GM23338 (cell line): ENCODE measurements at regions not wholly inside any gene's neighbourhood (a gene's known extent, or its start where the extent isn't known, plus 50 kb on each side); places are given as distances from the start of the nearest gene placed in this dataset.

Experiments
- ATAC-seq: fragments of 200-7000 bp; cut with Tn5 transposase; 3 replicates; pipeline ENCODE4 v1.9.1; 2020
- DNase-seq: peaks from one replicate; pipeline ENCODE4 v3.0.0-alpha.2; 2015; ENCODE audit warnings: low spot score
- H2AFZ ChIP-seq: fragments of 200-600 bp; sonication (generic); 2 replicates; pipeline ENCODE4 v1.8.0; 2016; ENCODE audit warnings: antibody characterized with exemption, mild to moderate bottlenecking, moderate library complexity
- H3F3A ChIP-seq: fragments of 200-600 bp; sonication (generic); replicated peaks from 2 replicates; pipeline ENCODE4 v1.8.0; 2017; ENCODE audit warnings: antibody characterized with exemption, mixed run types, low read depth
- H3K27ac ChIP-seq: fragments of 200-600 bp; sonication (generic); 2 replicates; pipeline ENCODE4 v1.6.1; 2016; ENCODE audit warnings: low read depth
- H3K27me3 ChIP-seq: fragments of 200-600 bp; sonication (generic); 2 replicates; pipeline ENCODE4 v1.8.0; 2016; ENCODE audit warnings: mild to moderate bottlenecking, mixed run types, moderate library complexity; ENCODE audit not compliant: insufficient read depth
- H3K36me3 ChIP-seq: fragments of 200-600 bp; sonication (generic); 2 replicates; pipeline ENCODE4 v1.8.0; 2016; ENCODE audit warnings: mild to moderate bottlenecking; ENCODE audit not compliant: insufficient read depth
- H3K4me1 ChIP-seq: fragments of 200-600 bp; sonication (generic); 2 replicates; pipeline ENCODE4 v1.8.0; 2016; ENCODE audit warnings: mild to moderate bottlenecking, moderate library complexity; ENCODE audit not compliant: insufficient read depth
- H3K4me2 ChIP-seq: fragments of 200-600 bp; sonication (generic); 2 replicates; pipeline ENCODE4 v1.7.1; 2017; ENCODE audit warnings: mixed run types
- H3K4me3 ChIP-seq: fragments of 200-600 bp; sonication (generic); 2 replicates; pipeline ENCODE4 v1.6.1; 2016; ENCODE audit warnings: mixed run types
- H3K79me2 ChIP-seq: fragments of 200-600 bp; sonication (generic); replicated peaks from 2 replicates; pipeline ENCODE4 v1.8.0; 2017; ENCODE audit warnings: mild to moderate bottlenecking; ENCODE audit not compliant: insufficient read depth
- H3K9me2 ChIP-seq: fragments of 200-600 bp; sonication (generic); 2 replicates; pipeline ENCODE4 v1.8.0; 2017; ENCODE audit not compliant: insufficient read depth
- H4K20me1 ChIP-seq: fragments of 200-600 bp; sonication (generic); replicated peaks from 2 replicates; pipeline ENCODE4 v1.8.0; 2017; ENCODE audit warnings: mild to moderate bottlenecking; ENCODE audit not compliant: insufficient read depth
- H3K27ac Mint-ChIP-seq: 2 replicates; pipeline ENCODE4 v1.8.0; 2020; ENCODE audit warnings: inconsistent platforms, mild to moderate bottlenecking, moderate library complexity, mixed read lengths
- H3K27me3 Mint-ChIP-seq: 3 replicates; pipeline ENCODE4 v1.8.0; 2022; ENCODE audit warnings: low read depth, mild to moderate bottlenecking, moderate library complexity, mixed read lengths, inconsistent platforms; ENCODE audit not compliant: insufficient read depth, poor library complexity
- H3K36me3 Mint-ChIP-seq: 3 replicates; pipeline ENCODE4 v1.8.0; 2021; ENCODE audit warnings: low read depth, mild to moderate bottlenecking, inconsistent platforms, moderate library complexity, mixed read lengths
- H3K4me1 Mint-ChIP-seq: 3 replicates; pipeline ENCODE4 v1.8.0; 2020; ENCODE audit warnings: mild to moderate bottlenecking, inconsistent platforms, mixed read lengths
- H3K4me3 Mint-ChIP-seq: 3 replicates; pipeline ENCODE4 v1.8.0; 2021; ENCODE audit warnings: moderate library complexity, mild to moderate bottlenecking, inconsistent platforms, mixed read lengths
- H3K9me3 Mint-ChIP-seq: 3 replicates; pipeline ENCODE4 v1.8.0; 2020; ENCODE audit warnings: moderate library complexity, mild to moderate bottlenecking, inconsistent platforms, mixed read lengths
- CTCF ChIP-seq, 2 experiments: fragments of 200-600 bp in 1 of 2; sonication (generic) in 1 of 2; conservative IDR thresholded peaks; 2 replicates each; pipeline versions ENCODE4 v1.5.1 to v1.6.1; 2016 to 2017; ENCODE audit warnings: antibody characterized with exemption in 2 of 2, low read depth in 2 of 2, mild to moderate bottlenecking in 2 of 2, moderate library complexity in 1 of 2
- ETS1 ChIP-seq: IDR thresholded peaks from 2 replicates; pipeline ENCODE4 v1.6.1; 2016; ENCODE audit warnings: antibody characterized with exemption
- EZH2 ChIP-seq: fragments of 200-600 bp; sonication (generic); IDR thresholded peaks from one replicate; pipeline ENCODE4 v1.8.0; 2017; ENCODE audit warnings: antibody characterized with exemption, mild to moderate bottlenecking, low read depth; ENCODE audit not compliant: unreplicated experiment
- EZH2phosphoT487 ChIP-seq: fragments of 200-600 bp; sonication (generic); IDR thresholded peaks from one replicate; pipeline ENCODE4 v1.8.1; 2018; ENCODE audit warnings: antibody characterized with exemption; ENCODE audit not compliant: unreplicated experiment
- JUNB ChIP-seq: IDR thresholded peaks from one replicate; pipeline ENCODE4 v1.6.1; 2016; ENCODE audit warnings: antibody characterized with exemption; ENCODE audit not compliant: unreplicated experiment
- NANOG ChIP-seq: IDR thresholded peaks from 2 replicates; pipeline ENCODE4 v1.6.1; 2016; ENCODE audit warnings: antibody characterized with exemption, borderline replicate concordance
- POLR2AphosphoS5 ChIP-seq: IDR thresholded peaks from 2 replicates; pipeline ENCODE4 v1.6.1; 2016; ENCODE audit warnings: antibody characterized with exemption, low read depth
- STAT1 ChIP-seq: IDR thresholded peaks from one replicate; pipeline ENCODE4 v1.6.1; 2016; ENCODE audit warnings: antibody characterized with exemption; ENCODE audit not compliant: unreplicated experiment
- ZNF114 ChIP-seq: fragments of 250-450 bp; sonication (Bioruptor Pico); IDR thresholded peaks from 2 replicates; pipeline ENCODE4 v1.5.0; 2020; ENCODE audit warnings: mild to moderate bottlenecking, moderate library complexity
- ZNF331 ChIP-seq: fragments of 250-450 bp; sonication (Bioruptor Pico); IDR thresholded peaks from 2 replicates; pipeline ENCODE4 v1.5.0; 2020; ENCODE audit warnings: low read depth, mild to moderate bottlenecking, moderate library complexity
- ZNF462 ChIP-seq: fragments of 250-450 bp; sonication (Bioruptor Pico); IDR thresholded peaks from 2 replicates; pipeline ENCODE4 v1.5.0; 2020; ENCODE audit warnings: mild to moderate bottlenecking, moderate library complexity

DNA sequence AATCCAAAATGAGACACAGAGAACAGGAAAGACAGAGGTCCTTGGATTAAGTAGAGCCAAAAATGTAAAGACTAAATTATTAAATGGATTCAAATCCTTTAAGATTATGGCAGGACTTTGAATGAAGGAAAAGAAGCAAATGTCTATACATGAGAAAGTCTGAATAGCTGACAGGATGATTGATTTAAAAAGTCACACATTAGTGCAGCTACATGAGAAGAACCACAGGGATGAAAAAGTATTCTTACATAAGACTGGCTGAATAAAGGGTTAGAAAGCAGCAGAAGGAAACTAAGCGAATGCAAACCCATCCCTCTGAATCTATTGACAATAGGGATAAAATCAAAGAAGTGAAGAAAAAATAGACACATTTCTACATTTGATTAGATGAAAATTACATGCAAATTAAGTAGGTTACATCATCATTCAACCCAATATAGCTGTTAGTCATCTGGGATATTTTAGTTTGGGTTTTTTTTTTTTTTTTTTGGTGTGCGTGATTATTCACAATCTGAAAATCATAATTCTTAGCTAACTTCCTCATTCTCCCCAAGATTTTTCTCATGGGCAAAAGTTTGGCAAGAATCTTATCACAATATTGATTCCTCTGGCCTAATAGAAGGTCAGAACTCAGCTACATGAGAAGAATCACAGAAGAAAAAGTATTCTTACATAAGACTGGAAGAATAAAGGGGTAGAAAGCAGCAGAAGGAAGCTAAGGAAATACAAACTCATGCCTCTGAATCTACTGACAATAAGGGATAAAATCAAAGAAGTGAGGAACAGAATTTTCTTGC, 845.4 kb downstream of the HACE1 start (continued):
- TF ChIP-seq ZNF462 (no peak), EZH2phosphoT487 (no peak), POLR2AphosphoS5 (no peak), STAT1 (no peak), ZNF114 (CRISPR knock-in tag) (no peak)

DNA sequence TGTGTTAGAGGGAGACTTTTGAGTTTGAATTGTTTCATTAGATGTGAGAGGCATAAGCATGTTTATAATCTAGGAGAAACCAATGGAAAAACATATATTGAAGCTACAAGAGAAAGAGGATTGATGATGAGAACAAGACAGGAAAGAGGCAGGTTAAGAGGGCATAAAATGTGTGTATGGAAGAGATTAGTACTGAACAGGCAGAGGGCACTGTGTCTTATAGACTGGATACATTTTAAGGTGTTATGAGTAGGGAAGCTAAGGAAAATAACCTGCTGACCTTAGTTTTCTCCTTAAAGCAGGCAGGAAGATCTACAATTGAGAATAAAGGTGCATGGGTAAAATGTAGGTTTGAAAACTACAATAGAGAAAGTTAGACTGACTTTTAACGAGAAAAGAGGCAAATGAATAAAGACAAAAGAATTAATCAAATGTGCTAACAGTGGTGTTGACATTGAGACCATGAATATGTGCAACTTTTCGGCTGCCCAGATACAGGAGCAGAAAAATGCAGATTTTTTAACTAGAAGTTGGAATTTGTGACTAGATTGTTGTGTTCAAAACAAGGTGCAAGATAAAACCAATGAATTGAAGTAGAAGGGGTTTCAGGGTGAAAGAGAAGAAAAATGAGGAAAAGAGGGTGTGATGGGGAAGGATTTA, 846.3 kb downstream of the HACE1 start:
- peak overlapping the region; percentile 60 for H3K4me2 ChIP-seq
- H2AFZ ChIP-seq = no peak overlapping the region
- peak overlapping the region; percentile 13; the same call in 1 of the 2 replicates for H3K4me3 ChIP-seq
- peaks cover 31% of the 10 kb centered on the region for H3K4me1 ChIP-seq
- no peaks in the 10 kb centered on the region for H3K27me3 Mint-ChIP-seq
- no peaks in the 10 kb centered on the region for H3K36me3 ChIP-seq
- H4K20me1 ChIP-seq = no peaks in the 10 kb centered on the region
- H3K4me1 Mint-ChIP-seq = peaks cover 23% of the 10 kb centered on the region
- H3K36me3 Mint-ChIP-seq = 0 out of 3 replicates have a peak, but pooled peaks cover 4% of the 10 kb centered on the region
- no peaks in the 10 kb centered on the region for H3K9me3 Mint-ChIP-seq
- DNase-seq = no peak
- H3K9me2 ChIP-seq = no peaks in the 10 kb centered on the region
- peak overlapping the region; percentile 59 for H3K27ac Mint-ChIP-seq
- ATAC-seq = no peak
- H3F3A ChIP-seq = no peaks in the 10 kb centered on the region
- H3K27me3 ChIP-seq = no peaks in the 10 kb centered on the region
- no peaks in the 10 kb centered on the region for H3K79me2 ChIP-seq
- peak overlapping the region; percentile 50 for H3K27ac ChIP-seq
- H3K4me3 Mint-ChIP-seq = peak overlapping the region; percentile 1; the same call in 1 of the 3 replicates
- TF ChIP-seq EZH2 = no peak
- no peak for TF ChIP-seq POLR2AphosphoS5
- TF ChIP-seq STAT1 = no peak
- no peak for TF ChIP-seq ZNF331 (CRISPR knock-in tag)
- no peak for TF ChIP-seq ETS1
- no peak for TF ChIP-seq NANOG
- TF ChIP-seq JUNB = no peak
- TF ChIP-seq EZH2phosphoT487 = no peak
- no peak for TF ChIP-seq CTCF (conservative IDR thresholded peaks at IDR 0.05; ENCODE audit: low read depth in 2 of 2)
